H9 (cell line): ENCODE measurements at regions not wholly inside any gene's neighbourhood (a gene's known extent, or its start where the extent isn't known, plus 50 kb on each side); places are given as distances from the start of the nearest gene placed in this dataset.

Source experiments
- DNase-seq: peaks from one replicate; pipeline ENCODE4 v3.0.0-alpha.2; 2017
- H2AFZ ChIP-seq: one replicate; pipeline ENCODE4 v1.6.1; 2013; ENCODE audit warnings: mild to moderate bottlenecking, low read length, control low read depth, moderate library complexity
- H2AK5ac ChIP-seq: 2 replicates; pipeline ENCODE4 v1.6.1; 2013; ENCODE audit warnings: low read length, control low read depth, mixed read lengths; ENCODE audit not compliant: insufficient read length
- H2BK120ac ChIP-seq: one replicate; pipeline ENCODE4 v1.6.1; 2013; ENCODE audit warnings: low read depth, mild to moderate bottlenecking, low read length, control low read depth, inconsistent platforms; ENCODE audit not compliant: poor library complexity, severe bottlenecking
- H2BK12ac ChIP-seq: 2 replicates; pipeline ENCODE4 v1.6.1; 2013; ENCODE audit warnings: low read length, control low read depth, mixed read lengths, low read depth; ENCODE audit not compliant: insufficient read length
- H2BK15ac ChIP-seq: 2 replicates; pipeline ENCODE4 v1.6.1; 2013; ENCODE audit warnings: low read depth, low read length, control low read depth
- H2BK20ac ChIP-seq: one replicate; pipeline ENCODE4 v1.6.1; 2013; ENCODE audit warnings: low read depth, mild to moderate bottlenecking, low read length, control low read depth, inconsistent platforms; ENCODE audit not compliant: poor library complexity, severe bottlenecking
- H2BK5ac ChIP-seq: 2 replicates; pipeline ENCODE4 v1.6.1; 2013; ENCODE audit warnings: low read length, control low read depth, mixed read lengths; ENCODE audit not compliant: insufficient read length
- H3K14ac ChIP-seq: 2 replicates; pipeline ENCODE4 v1.6.1; 2013; ENCODE audit warnings: low read length, control low read depth; ENCODE audit not compliant: insufficient read depth
- H3K18ac ChIP-seq: 2 replicates; pipeline ENCODE4 v1.6.1; 2013; ENCODE audit warnings: low read depth, mild to moderate bottlenecking, mixed read lengths, low read length, control low read depth; ENCODE audit not compliant: insufficient read length
- H3K23ac ChIP-seq: 2 replicates; pipeline ENCODE4 v1.6.1; 2013; ENCODE audit warnings: low read length, control low read depth, mixed read lengths, low read depth; ENCODE audit not compliant: insufficient read length
- H3K23me2 ChIP-seq: 2 replicates; pipeline ENCODE4 v1.6.1; 2013; ENCODE audit warnings: low read depth, mild to moderate bottlenecking, mixed read lengths, low read length, control low read depth; ENCODE audit not compliant: insufficient read length, poor library complexity, severe bottlenecking
- H3K27ac ChIP-seq: 2 replicates; pipeline ENCODE4 v1.5.1; 2013; ENCODE audit warnings: low read length, control low read depth, mixed read lengths, low read depth; ENCODE audit not compliant: insufficient read length
- H3K27me3 ChIP-seq: 2 replicates; pipeline ENCODE4 v1.6.1; 2013; ENCODE audit warnings: low read length, control low read depth, inconsistent platforms; ENCODE audit not compliant: insufficient read depth
- H3K4ac ChIP-seq: 2 replicates; pipeline ENCODE4 v1.6.1; 2013; ENCODE audit warnings: low read depth, mild to moderate bottlenecking, control low read depth, inconsistent platforms, low read length, moderate library complexity
- H3K4me1 ChIP-seq: 2 replicates; pipeline ENCODE4 v1.6.1; 2013; ENCODE audit warnings: low read length, control low read depth, inconsistent platforms; ENCODE audit not compliant: insufficient read depth
- H3K4me2 ChIP-seq: 2 replicates; pipeline ENCODE4 v1.6.1; 2013; ENCODE audit warnings: low read length, control low read depth, mixed read lengths; ENCODE audit not compliant: insufficient read length, insufficient read depth
- H3K56ac ChIP-seq: 2 replicates; pipeline ENCODE4 v1.6.1; 2013; ENCODE audit warnings: low read depth, mild to moderate bottlenecking, mixed read lengths, low read length, control low read depth; ENCODE audit not compliant: insufficient read length
- H3K79me1 ChIP-seq: 2 replicates; pipeline ENCODE4 v1.6.1; 2013; ENCODE audit warnings: low read depth, mild to moderate bottlenecking, moderate library complexity, low read length, control low read depth, inconsistent platforms; ENCODE audit not compliant: insufficient read depth, poor library complexity, severe bottlenecking
- H3K79me2 ChIP-seq: 2 replicates; pipeline ENCODE4 v1.6.1; 2013; ENCODE audit warnings: low read length, control low read depth, inconsistent platforms; ENCODE audit not compliant: insufficient read depth
- H3K9ac ChIP-seq: 2 replicates; pipeline ENCODE4 v1.6.1; 2013; ENCODE audit warnings: low read length, control low read depth, mixed read lengths; ENCODE audit not compliant: insufficient read length; ENCODE audit errors: extremely low read depth
- H3K9me3 ChIP-seq: one replicate; pipeline ENCODE4 v1.6.1; 2013; ENCODE audit warnings: low read depth, low read length, inconsistent platforms; ENCODE audit not compliant: control insufficient read depth
- H3T11ph ChIP-seq: one replicate; pipeline ENCODE4 v1.6.1; 2013; ENCODE audit warnings: mild to moderate bottlenecking, low read length, control low read depth, inconsistent platforms
- H4K20me1 ChIP-seq: one replicate; pipeline ENCODE4 v1.6.1; 2013; ENCODE audit not compliant: control insufficient read depth, insufficient read length, insufficient read depth
- H4K5ac ChIP-seq: 2 replicates; pipeline ENCODE4 v1.6.1; 2013; ENCODE audit warnings: low read depth, mild to moderate bottlenecking, mixed read lengths, low read length, control low read depth; ENCODE audit not compliant: insufficient read length
- H4K8ac ChIP-seq: replicated peaks from 2 replicates; pipeline ENCODE4 v1.6.1; 2013; ENCODE audit warnings: low read length, control low read depth, mixed read lengths, low read depth; ENCODE audit not compliant: insufficient read length
- H4K91ac ChIP-seq: 2 replicates; pipeline ENCODE4 v1.6.1; 2013; ENCODE audit warnings: low read depth, mild to moderate bottlenecking, moderate library complexity, mixed read lengths, low read length, control low read depth; ENCODE audit not compliant: insufficient read length
- H3K27ac Mint-ChIP-seq, 3 experiments: 2 replicates in 2 of 3; 3 replicates in 1 of 3; pipeline ENCODE4 v1.8.0; 2020 to 2021; ENCODE audit warnings: mixed read lengths in 3 of 3, mild to moderate bottlenecking in 1 of 3, moderate library complexity in 1 of 3
- H3K27me3 Mint-ChIP-seq: 2 replicates; pipeline ENCODE4 v1.8.0; 2021; ENCODE audit warnings: low read depth, mild to moderate bottlenecking, moderate library complexity, mixed read lengths
- H3K36me3 Mint-ChIP-seq, 3 experiments: 2 replicates in 2 of 3; 3 replicates in 1 of 3; pipeline ENCODE4 v1.8.0; 2020 to 2021; ENCODE audit warnings: low read depth in 3 of 3, mixed read lengths in 3 of 3; ENCODE audit not compliant: insufficient read depth in 1 of 3
- H3K4me1 Mint-ChIP-seq, 2 experiments: 2 replicates each; pipeline ENCODE4 v1.8.0; 2020; ENCODE audit warnings: mixed read lengths in 2 of 2
- H3K4me3 Mint-ChIP-seq, 2 experiments: 2 replicates in 1 of 2; 3 replicates in 1 of 2; pipeline ENCODE4 v1.8.0; 2020 to 2021; ENCODE audit warnings: mild to moderate bottlenecking in 2 of 2, mixed read lengths in 2 of 2, moderate library complexity in 1 of 2
- H3K9me3 Mint-ChIP-seq, 2 experiments: 2 replicates in 1 of 2; 3 replicates in 1 of 2; pipeline ENCODE4 v1.8.0; 2020; ENCODE audit warnings: mild to moderate bottlenecking in 2 of 2, mixed read lengths in 2 of 2, moderate library complexity in 1 of 2
- CTCF ChIP-seq: fragments of 200-600 bp; sonication (generic); conservative IDR thresholded peaks from 3 replicates; pipeline ENCODE4 v1.8.0; 2021; ENCODE audit warnings: antibody characterized with exemption, mild to moderate bottlenecking
- WGBS: extraction: QIAGEN DNeasy Blood & Tissue Kit; methylation state at CpG from one replicate; pipeline ENCODE4 v1.1.7; 2013; ENCODE audit warnings: missing lambda C conversion rate, low lambda C conversion rate, mixed read lengths; ENCODE audit not compliant: insufficient read length; ENCODE audit errors: extremely low coverage; 5-methylcytosine and 5-hydroxymethylcytosine counted together

DNA sequence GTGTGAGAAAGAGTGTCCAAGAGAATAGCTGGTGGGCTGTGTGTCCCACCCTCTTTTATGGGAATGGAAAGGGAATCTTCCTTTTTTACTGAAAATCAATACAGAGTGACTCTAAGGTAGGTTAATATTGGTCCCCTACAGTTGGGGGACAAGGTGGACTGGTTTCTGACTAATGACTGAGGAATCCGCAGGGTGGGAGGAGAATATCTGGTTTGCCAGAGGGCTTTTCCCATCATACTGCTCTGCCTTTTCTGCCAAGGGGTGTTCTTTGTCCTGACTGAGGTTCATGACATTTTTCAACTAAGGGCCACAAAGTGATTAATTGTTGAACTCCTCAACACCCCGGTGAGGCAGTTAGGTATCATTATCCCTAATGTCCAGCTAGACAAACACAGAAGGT, 261.6 kb downstream of the SPATA18 start:
- WGBS, result no CpG with 5 or more reads among the region's 2 CpGs
- H3K23me2 ChIP-seq, result no peaks in the 10 kb centered on the region
- H3K18ac ChIP-seq, result no peak overlapping the region
- H2BK5ac ChIP-seq, result no peak overlapping the region
- Mint-ChIP-seq H3K4me1 (peaks cover 3 to 8% of the 10 kb centered on the region in 2 experiments; a peak in 2 of 4 replicates), H3K9me3 (no peaks in the 10 kb centered on the region; a peak in 1 of 5 replicates), H3K27me3 (no peaks in the 10 kb centered on the region), H3K4me3 (no peak overlapping the region), H3K36me3 (no peaks in the 10 kb centered on the region), H3K27ac (no peak overlapping the region)
- peak; percentile 40 for DNase-seq
- no peak overlapping the region for H2BK20ac ChIP-seq
- no peak overlapping the region for H4K5ac ChIP-seq
- H3K4me2 ChIP-seq, result no peak overlapping the region
- no peaks in the 10 kb centered on the region for H3K79me2 ChIP-seq
- no peaks in the 10 kb centered on the region for H3K9me3 ChIP-seq
- no peak overlapping the region for H3K14ac ChIP-seq
- no peak overlapping the region for H3K27ac ChIP-seq
- no peak overlapping the region for H3K56ac ChIP-seq
- H3K23ac ChIP-seq, result no peak overlapping the region
- peaks cover 4% of the 10 kb centered on the region; the same call in 1 of the 2 replicates for H3K4me1 ChIP-seq
- no peak overlapping the region for H2AK5ac ChIP-seq
- no peaks in the 10 kb centered on the region for H3K79me1 ChIP-seq
- H3K4ac ChIP-seq, result no peak overlapping the region
- no peak overlapping the region for H2BK15ac ChIP-seq
- H2AFZ ChIP-seq, result peak overlapping the region; percentile 69
- no peak overlapping the region for H4K8ac ChIP-seq
- H4K91ac ChIP-seq, result no peak overlapping the region
- no peak for TF ChIP-seq CTCF
- H2BK120ac ChIP-seq, result no peak overlapping the region
- no peaks in the 10 kb centered on the region for H3K27me3 ChIP-seq
- no peaks in the 10 kb centered on the region for H4K20me1 ChIP-seq
- H2BK12ac ChIP-seq, result no peak overlapping the region
- H3T11ph ChIP-seq, result no peak overlapping the region
- H3K9ac ChIP-seq, result no peak overlapping the region
